Natural killer cell (primary cell): ENCODE measurements at regions not wholly inside any gene's neighbourhood (a gene's known extent, or its start where the extent isn't known, plus 50 kb on each side); places are given as distances from the start of the nearest gene placed in this dataset.
A peak's percentile ranks its signal among the peaks of the same experiment; 100 is the strongest.

Experiments
- ATAC-seq, 3 donors: fragments of 150-1000 bp in 2 of 3; fragments of 200-7000 bp in 1 of 3; cut with Tn5 transposase; 1 replicate in 1 of 3; 2 replicates in 2 of 3; pipeline ENCODE4 v1.10.0; 2021; ENCODE audit warnings: mild to moderate bottlenecking in 2 of 3, moderate library complexity in 2 of 3
- DNase-seq, 2 donors: peaks; one replicate each; pipeline versions ENCODE4 v3.0.0 to v3.0.0-alpha.2; 2013 to 2021; ENCODE audit warnings: mixed read lengths in 1 of 2
- H3K27ac ChIP-seq: one replicate; pipeline ENCODE4 v1.5.1; 2013; ENCODE audit warnings: mild to moderate bottlenecking, low read length
- H3K27me3 ChIP-seq: one replicate; pipeline ENCODE4 v1.6.1; 2013; ENCODE audit warnings: low read length; ENCODE audit not compliant: control insufficient read depth, insufficient read depth
- H3K36me3 ChIP-seq: one replicate; pipeline ENCODE4 v1.6.1; 2013; ENCODE audit warnings: low read length; ENCODE audit not compliant: control insufficient read depth, insufficient read depth
- H3K4me1 ChIP-seq: one replicate; pipeline ENCODE4 v1.6.1; 2013; ENCODE audit warnings: low read length; ENCODE audit not compliant: control insufficient read depth, insufficient read depth
- H3K4me3 ChIP-seq: one replicate; pipeline ENCODE4 v1.5.1; 2013; ENCODE audit warnings: low read length
- H3K9me3 ChIP-seq: one replicate; pipeline ENCODE4 v1.6.1; 2013; ENCODE audit warnings: low read length; ENCODE audit not compliant: control insufficient read depth, insufficient read depth
- H3K27ac Mint-ChIP-seq, 2 donors: one replicate each; pipeline ENCODE4 v1.8.0; 2022; ENCODE audit warnings: mild to moderate bottlenecking in 2 of 2, mixed read lengths in 2 of 2, moderate library complexity in 1 of 2
- H3K27me3 Mint-ChIP-seq, 2 donors: one replicate each; pipeline ENCODE4 v1.8.0; 2022; ENCODE audit warnings: low read depth in 2 of 2, mixed read lengths in 2 of 2
- H3K36me3 Mint-ChIP-seq: one replicate; pipeline ENCODE4 v1.8.0; 2022; ENCODE audit warnings: mixed read lengths
- H3K4me1 Mint-ChIP-seq, 2 donors: one replicate each; pipeline ENCODE4 v1.8.0; 2022; ENCODE audit warnings: mixed read lengths in 2 of 2
- H3K4me3 Mint-ChIP-seq: one replicate; pipeline ENCODE4 v1.8.0; 2022; ENCODE audit warnings: mild to moderate bottlenecking, moderate library complexity, mixed read lengths
- H3K9me3 Mint-ChIP-seq, 2 donors: one replicate each; pipeline ENCODE4 v1.8.0; 2022; ENCODE audit warnings: mixed read lengths in 2 of 2
- CTCF ChIP-seq: fragments of 200-600 bp; IDR thresholded peaks from one replicate; pipeline ENCODE4 v1.8.0; 2022; ENCODE audit warnings: antibody characterized with exemption
- WGBS: methylation state at CpG from one replicate; pipeline ENCODE4 v1.1.7; 2013; ENCODE audit warnings: missing lambda C conversion rate; ENCODE audit not compliant: insufficient coverage; 5-methylcytosine and 5-hydroxymethylcytosine counted together
- intact Hi-C: fragments of 100-400 bp; cut with micrococcal nuclease; formaldehyde crosslinking; loops from one replicate; pipeline ENCODE4 v1.14.2; 2022

GRCh38 chr7:24440892-24441291, 132.4 kb upstream of the PALS2 start:
- no peak overlapping the region for H3K4me3 ChIP-seq
- WGBS, result 50% methylated on average over 1 of the region's 3 CpGs
- ATAC-seq (no peak), DNase-seq (no peak)
- peak overlapping the region; percentile 82 to 94 for H3K27ac Mint-ChIP-seq
- peaks cover 18% of the 10 kb centered on the region for H3K4me1 ChIP-seq
- H3K9me3 Mint-ChIP-seq, result no peaks in the 10 kb centered on the region
- peaks cover 32 to 40% of the 10 kb centered on the region in 2 donors for H3K4me1 Mint-ChIP-seq
- no peak for TF ChIP-seq CTCF
- no peaks in the 10 kb centered on the region for H3K9me3 ChIP-seq
- peak overlapping the region; percentile 90 for H3K4me3 Mint-ChIP-seq
- H3K27ac ChIP-seq, result peak overlapping the region; percentile 79
- H3K36me3 ChIP-seq, result no peaks in the 10 kb centered on the region
- H3K27me3 Mint-ChIP-seq, result no peaks in the 10 kb centered on the region
- intact Hi-C loops, result loop anchor here (5.0 to 10.0 kb wide), 2 partner anchors 131 to 474 kb away; partner anchors contain the start of gene PALS2
- no peaks in the 10 kb centered on the region for H3K27me3 ChIP-seq
- no peaks in the 10 kb centered on the region for H3K36me3 Mint-ChIP-seq

- Histone ChIP-seq H3K4me1 (peaks cover 18% of the 10 kb centered on the region), H3K27me3 (no peaks in the 10 kb centered on the region), H3K27ac (peak overlapping the region; percentile 79), H3K4me3 (no peak overlapping the region), H3K36me3 (no peaks in the 10 kb centered on the region), H3K9me3 (no peaks in the 10 kb centered on the region)
- H3K4me3 Mint-ChIP-seq, result peak overlapping the region; percentile 90
- no peaks in the 10 kb centered on the region for H3K9me3 Mint-ChIP-seq
- intact Hi-C loops, result loop anchor here (5.0 to 10.0 kb wide), 2 partner anchors 131 to 473 kb away; partner anchors contain the start of gene PALS2
- 0% methylated on average over 1 of the region's 7 CpGs for WGBS
- H3K27me3 Mint-ChIP-seq, result no peaks in the 10 kb centered on the region
- H3K36me3 Mint-ChIP-seq, result no peaks in the 10 kb centered on the region
- peak overlapping the region; percentile 82 to 94 for H3K27ac Mint-ChIP-seq
- DNase-seq, result peak in 1 of 2 donors; percentile 13
- no peak for TF ChIP-seq CTCF
- H3K4me1 Mint-ChIP-seq, result peaks cover 32 to 40% of the 10 kb centered on the region in 2 donors
- peak; percentile 54 to 74 (median 61) for ATAC-seq
Observed at GRCh38 chr7:24441314-24442027, 131.8 kb upstream of the PALS2 start.

GRCh38 chr7:24442170-24442777, 131.0 kb upstream of the PALS2 start:
- DNase-seq, result peak; percentile 30 to 47
- no peaks in the 10 kb centered on the region for H3K36me3 Mint-ChIP-seq
- H3K36me3 ChIP-seq, result no peaks in the 10 kb centered on the region
- H3K9me3 Mint-ChIP-seq, result no peaks in the 10 kb centered on the region
- no peak overlapping the region for H3K4me3 ChIP-seq
- H3K4me1 ChIP-seq, result peaks cover 18% of the 10 kb centered on the region
- H3K27ac Mint-ChIP-seq, result peak overlapping the region; percentile 82 to 94
- peak overlapping the region; percentile 79 for H3K27ac ChIP-seq
- TF ChIP-seq CTCF, result no peak
- H3K27me3 Mint-ChIP-seq, result no peaks in the 10 kb centered on the region
- 32% methylated on average over 3 of the region's 4 CpGs for WGBS
- peaks cover 32 to 40% of the 10 kb centered on the region in 2 donors for H3K4me1 Mint-ChIP-seq
- no peaks in the 10 kb centered on the region for H3K9me3 ChIP-seq
- no peaks in the 10 kb centered on the region for H3K27me3 ChIP-seq
- ATAC-seq, result peak; percentile 79 to 84 (median 82)
- H3K4me3 Mint-ChIP-seq, result peak overlapping the region; percentile 90
- intact Hi-C loops, result loop anchor here (5.0 to 10.0 kb wide), 2 partner anchors 130 to 473 kb away; partner anchors contain the start of gene PALS2
